Right lobe of liver (tissue), 6 donors: ENCODE measurements at regions not wholly inside any gene's neighbourhood (a gene's known extent, or its start where the extent isn't known, plus 50 kb on each side); places are given as distances from the start of the nearest gene placed in this dataset.

ENCODE experiments used
- ATAC-seq, 4 donors: fragments of 200-7000 bp; cut with Tn5 transposase; one replicate each; pipeline ENCODE4 v1.9.1; 2020; ENCODE audit warnings: mild to moderate bottlenecking in 4 of 4, moderate library complexity in 4 of 4
- DNase-seq, 3 donors: peaks; one replicate each; pipeline ENCODE4 v3.0.0-alpha.2; 2020
- H3K27ac ChIP-seq, 3 donors: fragments of 200-600 bp; one replicate each; pipeline ENCODE4 v1.8.0; 2022
- H3K27me3 ChIP-seq, 2 donors: fragments of 200-600 bp; one replicate each; pipeline ENCODE4 v1.8.0; 2022
- H3K36me3 ChIP-seq, 4 donors: fragments of 200-600 bp; sonication (generic) in 1 of 4; one replicate each; pipeline versions ENCODE4 v1.5.1 to v1.8.0; 2017 to 2022; ENCODE audit warnings: control low read depth in 1 of 4
- H3K4me1 ChIP-seq, 4 donors: fragments of 200-600 bp; sonication (generic) in 1 of 4; one replicate each; pipeline versions ENCODE4 v1.5.1 to v1.8.0; 2017 to 2022; ENCODE audit warnings: control low read depth in 1 of 4
- H3K4me3 ChIP-seq, 3 donors: fragments of 200-600 bp; one replicate each; pipeline ENCODE4 v1.8.0; 2022
- H3K9me3 ChIP-seq, 4 donors: fragments of 200-600 bp; sonication (generic) in 1 of 4; one replicate each; pipeline versions ENCODE4 v1.5.1 to v1.8.0; 2017 to 2022; ENCODE audit warnings: control low read depth in 1 of 4
- CTCF ChIP-seq, 4 donors: fragments of 200-600 bp in 3 of 4; fragments of 450-650 bp in 1 of 4; IDR thresholded peaks; one replicate each; pipeline versions ENCODE4 v1.5.1 to v1.8.0; 2016 to 2022; ENCODE audit warnings: antibody characterized with exemption in 4 of 4, mild to moderate bottlenecking in 2 of 4
- POLR2A ChIP-seq: fragments of 450-650 bp; IDR thresholded peaks from one replicate; pipeline ENCODE4 v1.6.1; 2017; ENCODE audit warnings: antibody characterized with exemption, mild to moderate bottlenecking
- WGBS: methylation state at CpG from one replicate; pipeline ENCODE4 v1.1.6; 2018; ENCODE audit warnings: low coverage, low lambda C conversion rate; ENCODE audit not compliant: insufficient coverage; ENCODE audit errors: missing lambda C conversion rate; 5-methylcytosine and 5-hydroxymethylcytosine counted together
- intact Hi-C, 2 donors: fragments of 100-400 bp; cut with DNase I; formaldehyde crosslinking; loops; one replicate each; pipeline versions ENCODE4 v1.11.2 to v1.14.1; 2022
- donor health status: DM: no; HTN: yes; CAD: no.
- donor health status: DM: no; HTN: no; CAD: no.
- donor health status: DM: no; HTN: no; CAD: no.
- donor health status: DM: no; HTN: yes; CAD: no.
- donor health status: DM: no; HTN: yes; CAD: no.

GRCh38 chr21:15964236-15964855 lies 234.6 kb downstream of the USP25 start:
- DNase-seq (no peak), ATAC-seq (no peak)
- WGBS = 66% methylated on average over 5 of the region's 5 CpGs
- intact Hi-C loops = no loop called here
- H3K4me3 ChIP-seq = no peak overlapping the region
- H3K27ac ChIP-seq = no peak overlapping the region
- no peaks in the 10 kb centered on the region for H3K9me3 ChIP-seq
- TF ChIP-seq POLR2A (no peak), CTCF (IDR thresholded peaks at IDR 0.05) (no peak)
- H3K36me3 ChIP-seq = no peaks in the 10 kb centered on the region
- no peaks in the 10 kb centered on the region for H3K4me1 ChIP-seq
- no peaks in the 10 kb centered on the region for H3K27me3 ChIP-seq

GRCh38 chr21:15966231-15966630 lies 236.4 kb downstream of the USP25 start:
- Histone ChIP-seq H3K36me3 (no peaks in the 10 kb centered on the region), H3K4me3 (no peak overlapping the region), H3K27ac (no peak overlapping the region), H3K9me3 (no peaks in the 10 kb centered on the region), H3K4me1 (no peaks in the 10 kb centered on the region), H3K27me3 (no peaks in the 10 kb centered on the region)
- intact Hi-C loops = no loop called here
- no peak for TF ChIP-seq CTCF (IDR thresholded peaks at IDR 0.05)
- no peak for TF ChIP-seq POLR2A
- ATAC-seq (no peak), DNase-seq (no peak)
- 67% methylated on average over 2 of the region's 2 CpGs for WGBS

GRCh38 chr21:15966651-15967050 lies 236.9 kb downstream of the USP25 start:
- ATAC-seq = no peak
- DNase-seq = no peak
- H3K36me3 ChIP-seq = no peaks in the 10 kb centered on the region
- TF ChIP-seq CTCF (IDR thresholded peaks at IDR 0.05) (no peak), POLR2A (no peak)
- no peaks in the 10 kb centered on the region for H3K27me3 ChIP-seq
- intact Hi-C loops = no loop called here
- no peak overlapping the region for H3K4me3 ChIP-seq
- 20% methylated on average over 1 of the region's 1 CpG for WGBS
- H3K27ac ChIP-seq = no peak overlapping the region
- H3K4me1 ChIP-seq = no peaks in the 10 kb centered on the region
- no peaks in the 10 kb centered on the region for H3K9me3 ChIP-seq

- DNase-seq = no peak
- H3K27me3 ChIP-seq = no peaks in the 10 kb centered on the region
- 43% methylated on average over 1 of the region's 5 CpGs for WGBS
- H3K36me3 ChIP-seq = no peaks in the 10 kb centered on the region
- no peak overlapping the region for H3K27ac ChIP-seq
- TF ChIP-seq CTCF (IDR thresholded peaks at IDR 0.05) (no peak), POLR2A (no peak)
- H3K4me1 ChIP-seq = no peaks in the 10 kb centered on the region
- no peak for ATAC-seq
- H3K9me3 ChIP-seq = no peaks in the 10 kb centered on the region
- no peak overlapping the region for H3K4me3 ChIP-seq
- intact Hi-C loops = no loop called here
Measured at GRCh38 chr21:15967661-15968060, 237.9 kb downstream of the USP25 start.

- WGBS = 70% methylated on average over 1 of the region's 1 CpG
- Histone ChIP-seq H3K4me1 (no peaks in the 10 kb centered on the region), H3K27me3 (no peaks in the 10 kb centered on the region), H3K4me3 (no peak overlapping the region), H3K9me3 (no peaks in the 10 kb centered on the region), H3K36me3 (no peaks in the 10 kb centered on the region), H3K27ac (no peak overlapping the region)
- TF ChIP-seq POLR2A = no peak
- TF ChIP-seq CTCF (IDR thresholded peaks at IDR 0.05) = no peak
- intact Hi-C loops = no loop called here
- DNase-seq (no peak), ATAC-seq (no peak)
Measured at GRCh38 chr21:15968776-15969310, 239.1 kb downstream of the USP25 start.
